ENCODE measurements at regions not wholly inside any gene's neighbourhood (a gene's known extent, or its start where the extent isn't known, plus 50 kb on each side); places are given as distances from the start of the nearest gene placed in this dataset.

DNA sequence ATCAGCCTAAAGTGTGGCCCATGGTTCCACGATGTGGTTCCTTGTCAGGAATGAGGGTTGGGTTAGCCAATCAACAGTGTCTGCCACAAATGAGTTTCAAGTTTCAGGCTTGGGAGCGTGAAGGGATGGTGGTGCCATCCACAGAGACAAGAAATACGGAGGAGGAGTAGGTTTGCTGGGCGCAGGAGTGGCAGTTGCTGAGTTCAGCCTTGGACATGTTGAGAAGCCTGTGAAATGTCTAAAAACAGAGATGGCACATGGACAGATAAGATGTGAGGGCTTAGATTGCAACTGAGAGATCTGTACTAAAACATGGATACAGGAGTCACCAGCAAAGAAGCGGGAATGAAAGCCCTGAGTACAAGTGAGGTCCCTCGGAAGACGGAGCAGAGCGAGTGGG, 481.0 kb downstream of the BCOR start:
- Histone ChIP-seq H3K79me2 (ENCODE audit: control insufficient read depth, insufficient read depth, low read length) (no peaks in the 10 kb centered on the region), H4K20me1 (replicated peaks; ENCODE audit: control insufficient read depth, insufficient read depth, low read length) (no peaks in the 10 kb centered on the region), H3K27me3 (ENCODE audit: control insufficient read depth in 2 of 2, insufficient read depth in 2 of 2, low read length in 2 of 2) (no peaks in the 10 kb centered on the region), H2AFZ (ENCODE audit: low read depth, low read length) (no peak overlapping the region), H3K36me3 (ENCODE audit: control insufficient read depth, insufficient read depth, low read length) (no peaks in the 10 kb centered on the region), H3K27ac (ENCODE audit: extremely low read depth, low read depth, low read length) (no peak overlapping the region), H3K4me1 (replicated peaks in 1 of 2; ENCODE audit: control insufficient read depth in 2 of 2, insufficient read depth in 2 of 2, low read length in 2 of 2) (peaks cover 6 to 19% of the 10 kb centered on the region in 2 experiments), H3K4me3 (no peak overlapping the region), H3K9me3 (replicated peaks; ENCODE audit: control insufficient read depth, insufficient read depth, low read depth, low read length) (no peaks in the 10 kb centered on the region), H3K4me2 (ENCODE audit: insufficient read depth, low read length) (0 out of 2 replicates have a peak overlapping the region, but pooled peaks have one; percentile 11), H3K9ac (ENCODE audit: insufficient read depth in 1 of 2, low read depth in 2 of 2, low read length in 2 of 2) (no peak overlapping the region), H3K9me1 (ENCODE audit: control insufficient read depth, insufficient read depth, low read length) (no peaks in the 10 kb centered on the region)
- in situ Hi-C loops (cut with MboI): no loop called here
- intact Hi-C loops (cut with micrococcal nuclease): no loop called here
- POLR2A ChIA-PET: no interaction called here
- CTCF ChIA-PET (ENCODE audit: low intra/inter-chr PET ratio): no interaction called here
- no peak for TF ChIP-seq RNF2 (IDR thresholded peaks at IDR 0.05)
- peak; percentile 10 for TF ChIP-seq NFYB (IDR thresholded peaks at IDR 0.05; ENCODE audit: extremely low read depth, insufficient read length)
- FAIRE-seq (no peak), ATAC-seq (no peak), DNase-seq (ENCODE audit: extremely low read depth in 1 of 4, low spot score in 3 of 4) (no peak)
- WGBS (ENCODE audit: insufficient coverage, low coverage, missing lambda C conversion rate): 42% methylated on average over 6 of the region's 8 CpGs
- no TSS peak for BruUV-seq (replicated peaks)

GRCh38 chrX:39618178-39618577, 479.6 kb downstream of the BCOR start:
- ChIA-PET CTCF (ENCODE audit: low intra/inter-chr PET ratio) (no interaction called here), POLR2A (interaction anchor here (0.7 kb wide), 1 partner anchor 804 kb away, joined by 3 read pairs; no protein-coding TSS in a partner anchor)
- Histone ChIP-seq H3K79me2 (ENCODE audit: control insufficient read depth, insufficient read depth, low read length) (no peaks in the 10 kb centered on the region), H2AFZ (ENCODE audit: low read depth, low read length) (no peak overlapping the region), H3K9me3 (replicated peaks; ENCODE audit: control insufficient read depth, insufficient read depth, low read depth, low read length) (no peaks in the 10 kb centered on the region), H3K36me3 (ENCODE audit: control insufficient read depth, insufficient read depth, low read length) (no peaks in the 10 kb centered on the region), H3K4me1 (replicated peaks in 1 of 2; ENCODE audit: control insufficient read depth in 2 of 2, insufficient read depth in 2 of 2, low read length in 2 of 2) (peaks cover 6 to 19% of the 10 kb centered on the region in 2 experiments), H4K20me1 (replicated peaks; ENCODE audit: control insufficient read depth, insufficient read depth, low read length) (no peaks in the 10 kb centered on the region), H3K27ac (ENCODE audit: extremely low read depth, low read depth, low read length) (no peak overlapping the region), H3K9me1 (ENCODE audit: control insufficient read depth, insufficient read depth, low read length) (no peaks in the 10 kb centered on the region), H3K9ac (ENCODE audit: insufficient read depth in 1 of 2, low read depth in 2 of 2, low read length in 2 of 2) (no peak overlapping the region), H3K4me3 (no peak overlapping the region), H3K4me2 (ENCODE audit: insufficient read depth, low read length) (no peak overlapping the region), H3K27me3 (ENCODE audit: control insufficient read depth in 2 of 2, insufficient read depth in 2 of 2, low read length in 2 of 2) (no peaks in the 10 kb centered on the region)
- TF ChIP-seq E2F1 (CRISPR knock-in tag; IDR thresholded peaks at IDR 0.05) (no peak), NFE2L1 (tag; IDR thresholded peaks at IDR 0.05; ENCODE audit: borderline replicate concordance, low read depth) (no peak), RAD51 (IDR thresholded peaks at IDR 0.05; ENCODE audit: borderline replicate concordance, low read depth) (0 out of 2 replicates have a peak, but pooled peaks have one; percentile 19), ZNF699 (CRISPR knock-in tag; IDR thresholded peaks at IDR 0.05; ENCODE audit: insufficient replicate concordance) (no peak), DACH1 (IDR thresholded peaks at IDR 0.05; ENCODE audit: partially characterized antibody) (peak; percentile 34), TFE3 (CRISPR knock-in tag; IDR thresholded peaks at IDR 0.05) (peak; percentile 86)
- in situ Hi-C loops (cut with MboI) (no loop called here), intact Hi-C loops (cut with micrococcal nuclease) (no loop called here)
- DNase-seq (ENCODE audit: extremely low read depth in 1 of 4, low spot score in 3 of 4) (no peak), ATAC-seq (no peak), FAIRE-seq (no peak)
- WGBS (ENCODE audit: insufficient coverage, low coverage, missing lambda C conversion rate): 38% methylated on average over 1 of the region's 1 CpG
- BruUV-seq (replicated peaks): no TSS peak
